ENCODE measurements at regions not wholly inside any gene's neighbourhood (a gene's known extent, or its start where the extent isn't known, plus 50 kb on each side); places are given as distances from the start of the nearest gene placed in this dataset.

DNA sequence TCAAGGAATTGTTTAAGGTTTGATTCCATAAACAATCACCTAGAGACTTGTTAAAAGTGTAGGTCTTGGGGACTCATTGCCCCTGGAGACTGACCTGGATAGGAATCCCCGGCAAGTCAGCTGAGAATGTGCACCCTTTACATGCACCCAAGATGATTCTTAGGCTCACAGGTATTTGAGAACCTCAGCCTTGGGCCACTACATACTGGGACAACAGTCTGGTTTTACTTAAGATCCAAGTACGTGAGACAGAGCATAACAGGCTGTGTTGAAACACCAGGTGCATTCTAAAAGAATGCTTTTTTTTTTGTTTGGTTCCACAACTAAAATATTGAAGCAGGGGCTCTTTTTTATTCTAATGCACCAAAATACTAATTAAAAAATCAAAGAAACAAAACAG is 215.8 kb downstream of the TMX3 start:
- no peak for ATAC-seq

DNA sequence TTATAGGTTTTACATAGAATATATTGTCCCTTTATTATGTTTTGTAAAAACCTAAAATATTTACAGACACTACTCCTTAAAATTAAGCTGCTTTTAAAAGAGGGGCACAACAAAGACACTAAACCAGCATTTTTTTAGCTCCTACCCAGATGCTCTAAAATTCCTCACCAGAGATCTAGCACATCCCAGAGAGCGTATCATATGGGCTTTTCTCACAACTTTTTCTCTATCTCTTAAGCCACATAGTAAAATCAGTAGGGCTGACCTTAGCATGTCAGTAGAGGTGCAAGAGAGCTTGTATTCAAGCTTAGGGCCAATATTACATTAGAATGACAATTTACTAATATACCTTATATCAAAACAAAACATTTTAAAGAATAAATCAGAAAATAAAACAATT is 216.3 kb downstream of the TMX3 start:
- Mint-ChIP-seq H3K27ac (no peak overlapping the region), H3K4me3 (no peak overlapping the region), H3K27me3 (no peaks in the 10 kb centered on the region), H3K36me3 (ENCODE audit: low read depth) (no peaks in the 10 kb centered on the region), H3K9me3 (no peaks in the 10 kb centered on the region), H3K4me1 (ENCODE audit: low read depth) (no peaks in the 10 kb centered on the region)
- TF ChIP-seq, protein P1, sequence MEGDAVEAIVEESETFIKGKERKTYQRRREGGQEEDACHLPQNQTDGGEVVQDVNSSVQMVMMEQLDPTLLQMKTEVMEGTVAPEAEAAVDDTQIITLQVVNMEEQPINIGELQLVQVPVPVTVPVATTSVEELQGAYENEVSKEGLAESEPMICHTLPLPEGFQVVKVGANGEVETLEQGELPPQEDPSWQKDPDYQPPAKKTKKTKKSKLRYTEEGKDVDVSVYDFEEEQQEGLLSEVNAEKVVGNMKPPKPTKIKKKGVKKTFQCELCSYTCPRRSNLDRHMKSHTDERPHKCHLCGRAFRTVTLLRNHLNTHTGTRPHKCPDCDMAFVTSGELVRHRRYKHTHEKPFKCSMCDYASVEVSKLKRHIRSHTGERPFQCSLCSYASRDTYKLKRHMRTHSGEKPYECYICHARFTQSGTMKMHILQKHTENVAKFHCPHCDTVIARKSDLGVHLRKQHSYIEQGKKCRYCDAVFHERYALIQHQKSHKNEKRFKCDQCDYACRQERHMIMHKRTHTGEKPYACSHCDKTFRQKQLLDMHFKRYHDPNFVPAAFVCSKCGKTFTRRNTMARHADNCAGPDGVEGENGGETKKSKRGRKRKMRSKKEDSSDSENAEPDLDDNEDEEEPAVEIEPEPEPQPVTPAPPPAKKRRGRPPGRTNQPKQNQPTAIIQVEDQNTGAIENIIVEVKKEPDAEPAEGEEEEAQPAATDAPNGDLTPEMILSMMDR (IDR thresholded peaks at IDR 0.05), result no peak
- ATAC-seq (no peak), DNase-seq (no peak)
- ChIA-PET POLR2A (no interaction called here), CTCF (no interaction called here)
- intact Hi-C loops (cut with micrococcal nuclease), result no loop called here

More for the DNA sequence above, 215.8 kb downstream of the TMX3 start:
- intact Hi-C loops (cut with micrococcal nuclease), result no loop called here
- H3K4me1 Mint-ChIP-seq (ENCODE audit: low read depth), result no peaks in the 10 kb centered on the region
- TF ChIP-seq, protein P1 (IDR thresholded peaks at IDR 0.05), result no peak
- POLR2A ChIA-PET, result no interaction called here
- H3K4me3 Mint-ChIP-seq, result no peak overlapping the region
- H3K27me3 Mint-ChIP-seq, result no peaks in the 10 kb centered on the region
- H3K9me3 Mint-ChIP-seq, result no peaks in the 10 kb centered on the region
- no peak for DNase-seq
- CTCF ChIA-PET, result no interaction called here
- H3K27ac Mint-ChIP-seq, result no peak overlapping the region
- H3K36me3 Mint-ChIP-seq (ENCODE audit: low read depth), result no peaks in the 10 kb centered on the region

DNA sequence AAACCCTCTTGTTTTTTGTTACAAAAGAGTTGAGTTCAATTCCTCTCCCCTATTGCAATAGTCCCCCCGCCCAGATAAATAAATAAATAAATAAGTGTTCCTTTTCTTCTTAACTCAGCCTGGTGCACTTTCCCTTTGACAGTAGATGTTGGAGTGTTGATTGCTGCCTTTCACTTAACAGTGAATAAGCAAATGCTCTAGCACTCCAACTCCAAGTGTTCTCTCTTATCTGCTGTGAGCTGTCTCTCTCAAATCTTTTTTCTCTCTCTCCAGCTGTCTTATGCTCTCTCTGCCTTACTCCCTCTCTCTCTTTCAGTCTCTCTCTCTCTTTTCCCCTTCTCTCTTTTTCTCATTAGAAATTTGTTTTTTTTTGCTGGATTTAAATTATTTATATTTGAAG is 216.7 kb downstream of the TMX3 start:
- TF ChIP-seq, protein P1 (IDR thresholded peaks at IDR 0.05), result no peak
- no peaks in the 10 kb centered on the region for H3K36me3 Mint-ChIP-seq (ENCODE audit: low read depth)
- ChIA-PET POLR2A (no interaction called here), CTCF (no interaction called here)
- H3K4me1 Mint-ChIP-seq (ENCODE audit: low read depth), result no peaks in the 10 kb centered on the region
- no peaks in the 10 kb centered on the region for H3K9me3 Mint-ChIP-seq
- intact Hi-C loops (cut with micrococcal nuclease), result no loop called here
- no peaks in the 10 kb centered on the region for H3K27me3 Mint-ChIP-seq
- no peak overlapping the region for H3K4me3 Mint-ChIP-seq
- H3K27ac Mint-ChIP-seq, result no peak overlapping the region
- ATAC-seq (no peak), DNase-seq (no peak)

DNA sequence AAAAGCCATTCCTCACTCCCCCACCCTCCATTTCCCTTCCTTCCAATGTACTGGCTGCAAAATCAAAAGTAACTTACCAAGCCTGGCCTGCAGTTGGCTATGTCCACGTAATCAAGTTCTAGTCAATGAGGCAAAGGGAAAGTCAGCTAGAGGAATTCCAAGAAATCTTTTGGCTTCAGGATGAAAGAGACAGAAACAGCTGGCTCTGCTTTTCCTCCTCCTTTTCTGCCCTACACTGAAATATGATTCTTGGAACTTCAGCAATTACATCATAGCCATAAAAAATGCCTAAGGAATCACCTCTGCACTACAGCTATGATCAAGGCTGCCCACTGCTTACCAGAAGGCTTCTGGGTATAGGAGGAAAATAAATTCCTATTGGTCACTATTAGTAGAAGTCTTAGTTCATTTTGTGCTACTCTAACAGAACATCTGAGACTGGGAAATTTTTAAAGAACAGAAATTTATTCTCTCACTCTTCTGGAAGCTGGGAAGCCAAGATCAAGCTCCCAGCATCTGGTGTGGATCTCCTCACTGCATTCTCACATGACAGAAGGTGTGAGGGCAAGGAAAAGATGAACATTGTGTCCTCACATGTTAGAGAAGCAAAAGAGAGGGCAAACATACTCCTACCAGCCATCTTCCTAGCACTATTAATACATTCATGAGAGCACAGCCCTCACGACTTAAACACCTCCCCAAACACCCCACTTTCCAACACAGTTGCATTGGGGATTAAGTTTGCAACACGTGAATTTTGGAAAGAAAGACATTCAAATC is 219.9 kb downstream of the TMX3 start:
- no peak for ATAC-seq
- Mint-ChIP-seq H3K9me3 (no peaks in the 10 kb centered on the region), H3K27ac (no peak overlapping the region), H3K27me3 (no peaks in the 10 kb centered on the region), H3K36me3 (ENCODE audit: low read depth) (no peaks in the 10 kb centered on the region), H3K4me1 (ENCODE audit: low read depth) (no peaks in the 10 kb centered on the region), H3K4me3 (no peak overlapping the region)
- ChIA-PET POLR2A (no interaction called here), CTCF (no interaction called here)
- TF ChIP-seq, protein P1 (IDR thresholded peaks at IDR 0.05), result no peak
- intact Hi-C loops (cut with micrococcal nuclease), result no loop called here
- no peak for DNase-seq

DNA sequence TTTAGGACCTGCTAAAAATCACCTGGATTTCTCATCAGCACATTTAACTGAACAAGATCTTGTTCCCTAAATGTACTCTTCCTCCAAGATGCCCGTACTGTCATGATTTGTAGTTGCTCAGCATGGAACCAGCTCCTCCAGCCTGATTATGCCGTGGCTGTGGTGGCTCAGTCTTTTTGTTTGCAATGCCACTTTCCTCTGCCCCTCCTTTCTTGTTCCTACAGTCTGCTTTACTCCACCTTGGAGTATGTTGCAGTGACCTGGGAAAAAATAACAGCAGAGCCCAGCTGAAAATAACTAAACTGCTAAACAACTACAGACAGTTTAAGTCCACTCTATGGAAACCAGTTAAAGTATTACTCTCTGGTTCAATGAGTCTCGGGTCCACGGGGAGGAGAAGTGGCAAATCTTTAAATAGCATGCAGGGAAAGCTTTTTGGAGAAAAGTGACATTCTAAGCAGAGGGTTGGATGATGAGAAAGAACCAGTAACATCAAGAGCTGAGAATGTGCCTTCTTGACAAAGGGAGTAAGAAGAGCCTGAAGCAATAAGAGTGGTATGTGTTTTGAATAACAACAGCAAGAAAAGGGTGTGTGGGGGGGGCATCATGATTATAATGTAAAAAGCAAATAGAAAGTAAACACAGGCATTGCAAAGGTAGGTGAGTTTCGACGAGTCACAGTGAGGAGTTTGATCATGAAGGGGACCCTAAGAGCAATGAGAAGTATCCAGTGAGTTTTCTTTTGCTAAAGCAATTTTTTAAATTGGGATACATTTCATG is 225.7 kb downstream of the TMX3 start:
- Mint-ChIP-seq H3K27ac (no peak overlapping the region), H3K4me1 (ENCODE audit: low read depth) (no peaks in the 10 kb centered on the region), H3K27me3 (no peaks in the 10 kb centered on the region), H3K36me3 (ENCODE audit: low read depth) (no peaks in the 10 kb centered on the region), H3K4me3 (no peak overlapping the region), H3K9me3 (no peaks in the 10 kb centered on the region)
- ChIA-PET POLR2A (no interaction called here), CTCF (interaction anchor here (1.2 kb wide), 1 partner anchor 13 kb away, joined by 3 read pairs; no protein-coding TSS in a partner anchor)
- DNase-seq (no peak), ATAC-seq (no peak)
- TF ChIP-seq, protein P1 (IDR thresholded peaks at IDR 0.05), result no peak
- intact Hi-C loops (cut with micrococcal nuclease), result no loop called here

Data from activated CD8-positive, alpha-beta T cell treated with anti-CD3 and anti-CD28 coated beads for 36 hours (primary cell).